ENCODE measurements at regions not wholly inside any gene's neighbourhood (a gene's known extent, or its start where the extent isn't known, plus 50 kb on each side); places are given as distances from the start of the nearest gene placed in this dataset.

DNA sequence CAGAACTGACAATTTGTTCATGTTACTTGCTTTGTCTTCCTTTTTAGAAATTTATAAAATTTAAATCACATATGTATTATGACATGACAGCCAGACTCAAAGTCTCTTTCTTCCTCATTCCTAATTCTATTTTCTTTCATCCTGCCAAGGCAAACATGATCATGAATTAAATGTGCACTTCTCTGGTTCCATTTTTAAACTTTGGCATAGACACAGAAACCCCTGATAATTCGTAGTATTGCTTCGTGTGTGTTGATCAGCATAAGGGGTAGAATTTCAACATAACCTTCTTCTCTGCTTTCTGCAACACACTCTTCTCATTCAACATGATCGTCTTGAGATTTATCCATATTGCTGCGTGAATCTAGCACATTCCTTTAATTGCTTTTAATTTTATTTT lies 156.5 kb downstream of the AIPL1 start (continued):
- TF ChIP-seq, protein P1, sequence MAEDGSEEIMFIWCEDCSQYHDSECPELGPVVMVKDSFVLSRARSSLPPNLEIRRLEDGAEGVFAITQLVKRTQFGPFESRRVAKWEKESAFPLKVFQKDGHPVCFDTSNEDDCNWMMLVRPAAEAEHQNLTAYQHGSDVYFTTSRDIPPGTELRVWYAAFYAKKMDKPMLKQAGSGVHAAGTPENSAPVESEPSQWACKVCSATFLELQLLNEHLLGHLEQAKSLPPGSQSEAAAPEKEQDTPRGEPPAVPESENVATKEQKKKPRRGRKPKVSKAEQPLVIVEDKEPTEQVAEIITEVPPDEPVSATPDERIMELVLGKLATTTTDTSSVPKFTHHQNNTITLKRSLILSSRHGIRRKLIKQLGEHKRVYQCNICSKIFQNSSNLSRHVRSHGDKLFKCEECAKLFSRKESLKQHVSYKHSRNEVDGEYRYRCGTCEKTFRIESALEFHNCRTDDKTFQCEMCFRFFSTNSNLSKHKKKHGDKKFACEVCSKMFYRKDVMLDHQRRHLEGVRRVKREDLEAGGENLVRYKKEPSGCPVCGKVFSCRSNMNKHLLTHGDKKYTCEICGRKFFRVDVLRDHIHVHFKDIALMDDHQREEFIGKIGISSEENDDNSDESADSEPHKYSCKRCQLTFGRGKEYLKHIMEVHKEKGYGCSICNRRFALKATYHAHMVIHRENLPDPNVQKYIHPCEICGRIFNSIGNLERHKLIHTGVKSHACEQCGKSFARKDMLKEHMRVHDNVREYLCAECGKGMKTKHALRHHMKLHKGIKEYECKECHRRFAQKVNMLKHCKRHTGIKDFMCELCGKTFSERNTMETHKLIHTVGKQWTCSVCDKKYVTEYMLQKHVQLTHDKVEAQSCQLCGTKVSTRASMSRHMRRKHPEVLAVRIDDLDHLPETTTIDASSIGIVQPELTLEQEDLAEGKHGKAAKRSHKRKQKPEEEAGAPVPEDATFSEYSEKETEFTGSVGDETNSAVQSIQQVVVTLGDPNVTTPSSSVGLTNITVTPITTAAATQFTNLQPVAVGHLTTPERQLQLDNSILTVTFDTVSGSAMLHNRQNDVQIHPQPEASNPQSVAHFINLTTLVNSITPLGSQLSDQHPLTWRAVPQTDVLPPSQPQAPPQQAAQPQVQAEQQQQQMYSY (CRISPR knock-in tag; IDR thresholded peaks at IDR 0.05) = no peak
- TF ChIP-seq, protein P2, sequence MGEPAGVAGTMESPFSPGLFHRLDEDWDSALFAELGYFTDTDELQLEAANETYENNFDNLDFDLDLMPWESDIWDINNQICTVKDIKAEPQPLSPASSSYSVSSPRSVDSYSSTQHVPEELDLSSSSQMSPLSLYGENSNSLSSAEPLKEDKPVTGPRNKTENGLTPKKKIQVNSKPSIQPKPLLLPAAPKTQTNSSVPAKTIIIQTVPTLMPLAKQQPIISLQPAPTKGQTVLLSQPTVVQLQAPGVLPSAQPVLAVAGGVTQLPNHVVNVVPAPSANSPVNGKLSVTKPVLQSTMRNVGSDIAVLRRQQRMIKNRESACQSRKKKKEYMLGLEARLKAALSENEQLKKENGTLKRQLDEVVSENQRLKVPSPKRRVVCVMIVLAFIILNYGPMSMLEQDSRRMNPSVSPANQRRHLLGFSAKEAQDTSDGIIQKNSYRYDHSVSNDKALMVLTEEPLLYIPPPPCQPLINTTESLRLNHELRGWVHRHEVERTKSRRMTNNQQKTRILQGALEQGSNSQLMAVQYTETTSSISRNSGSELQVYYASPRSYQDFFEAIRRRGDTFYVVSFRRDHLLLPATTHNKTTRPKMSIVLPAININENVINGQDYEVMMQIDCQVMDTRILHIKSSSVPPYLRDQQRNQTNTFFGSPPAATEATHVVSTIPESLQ (CRISPR knock-in tag; IDR thresholded peaks at IDR 0.05) = no peak

DNA sequence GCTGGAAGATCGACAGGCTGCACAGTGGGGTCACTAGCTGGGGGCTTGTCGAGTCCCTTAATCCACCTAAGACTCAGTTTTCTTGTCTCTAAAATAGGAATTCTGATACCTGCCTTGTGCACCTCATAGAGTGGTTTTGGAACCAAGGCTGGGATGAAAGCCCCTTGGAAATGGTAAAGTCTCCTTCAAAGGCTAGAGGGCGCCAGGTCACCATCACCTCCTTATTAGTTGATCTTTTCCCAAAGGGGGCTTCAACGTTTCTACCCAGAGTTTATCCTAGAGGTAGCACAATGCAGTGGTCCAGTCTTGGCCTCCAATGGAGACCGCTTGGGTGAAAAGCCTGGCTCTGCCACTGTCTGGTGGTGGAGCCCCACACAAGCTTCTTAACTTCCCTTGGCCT lies 158.2 kb downstream of the AIPL1 start:
- H3K4me1 Mint-ChIP-seq = peaks cover 10% of the 10 kb centered on the region
- peaks cover 12% of the 10 kb centered on the region for H3K9me3 Mint-ChIP-seq
- no peak for DNase-seq (ENCODE audit: low spot score)
- H3K36me3 Mint-ChIP-seq = no peaks in the 10 kb centered on the region
- H3K27ac Mint-ChIP-seq = no peak overlapping the region
- no peak overlapping the region for H3K4me3 Mint-ChIP-seq
- no peaks in the 10 kb centered on the region for H3K27me3 Mint-ChIP-seq (ENCODE audit: low read depth)
- peak; percentile 24; the same call in 1 of the 2 replicates for ATAC-seq
- CTCF ChIA-PET = interaction anchor here (1.1 to 1.6 kb wide), 4 partner anchors 10 to 136 kb away, joined by 3 to 4 read pairs (median 4); no protein-coding TSS in a partner anchor
- POLR2A ChIA-PET = no interaction called here
- no peak for TF ChIP-seq IRF2 (CRISPR knock-in tag; IDR thresholded peaks at IDR 0.05; ENCODE audit: borderline replicate concordance, low read depth)
- TF ChIP-seq, protein P3, sequence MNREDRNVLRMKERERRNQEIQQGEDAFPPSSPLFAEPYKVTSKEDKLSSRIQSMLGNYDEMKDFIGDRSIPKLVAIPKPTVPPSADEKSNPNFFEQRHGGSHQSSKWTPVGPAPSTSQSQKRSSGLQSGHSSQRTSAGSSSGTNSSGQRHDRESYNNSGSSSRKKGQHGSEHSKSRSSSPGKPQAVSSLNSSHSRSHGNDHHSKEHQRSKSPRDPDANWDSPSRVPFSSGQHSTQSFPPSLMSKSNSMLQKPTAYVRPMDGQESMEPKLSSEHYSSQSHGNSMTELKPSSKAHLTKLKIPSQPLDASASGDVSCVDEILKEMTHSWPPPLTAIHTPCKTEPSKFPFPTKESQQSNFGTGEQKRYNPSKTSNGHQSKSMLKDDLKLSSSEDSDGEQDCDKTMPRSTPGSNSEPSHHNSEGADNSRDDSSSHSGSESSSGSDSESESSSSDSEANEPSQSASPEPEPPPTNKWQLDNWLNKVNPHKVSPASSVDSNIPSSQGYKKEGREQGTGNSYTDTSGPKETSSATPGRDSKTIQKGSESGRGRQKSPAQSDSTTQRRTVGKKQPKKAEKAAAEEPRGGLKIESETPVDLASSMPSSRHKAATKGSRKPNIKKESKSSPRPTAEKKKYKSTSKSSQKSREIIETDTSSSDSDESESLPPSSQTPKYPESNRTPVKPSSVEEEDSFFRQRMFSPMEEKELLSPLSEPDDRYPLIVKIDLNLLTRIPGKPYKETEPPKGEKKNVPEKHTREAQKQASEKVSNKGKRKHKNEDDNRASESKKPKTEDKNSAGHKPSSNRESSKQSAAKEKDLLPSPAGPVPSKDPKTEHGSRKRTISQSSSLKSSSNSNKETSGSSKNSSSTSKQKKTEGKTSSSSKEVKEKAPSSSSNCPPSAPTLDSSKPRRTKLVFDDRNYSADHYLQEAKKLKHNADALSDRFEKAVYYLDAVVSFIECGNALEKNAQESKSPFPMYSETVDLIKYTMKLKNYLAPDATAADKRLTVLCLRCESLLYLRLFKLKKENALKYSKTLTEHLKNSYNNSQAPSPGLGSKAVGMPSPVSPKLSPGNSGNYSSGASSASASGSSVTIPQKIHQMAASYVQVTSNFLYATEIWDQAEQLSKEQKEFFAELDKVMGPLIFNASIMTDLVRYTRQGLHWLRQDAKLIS (CRISPR knock-in tag; IDR thresholded peaks at IDR 0.05; ENCODE audit: borderline replicate concordance) = no peak
- TF ChIP-seq ZNF671 (CRISPR knock-in tag; IDR thresholded peaks at IDR 0.05) = no peak
- TF ChIP-seq ZNF121 (CRISPR knock-in tag; IDR thresholded peaks at IDR 0.05) = no peak
- TF ChIP-seq ZNF416 (CRISPR knock-in tag; IDR thresholded peaks at IDR 0.05) = no peak
- no peak for TF ChIP-seq GTF2I (CRISPR knock-in tag; conservative IDR thresholded peaks at IDR 0.05)
- TF ChIP-seq NFE2L1 (CRISPR knock-in tag; IDR thresholded peaks at IDR 0.05) = no peak
- TF ChIP-seq MXD4 (CRISPR knock-in tag; IDR thresholded peaks at IDR 0.05; ENCODE audit: borderline replicate concordance) = no peak
- no peak for TF ChIP-seq RELA (CRISPR knock-in tag; IDR thresholded peaks at IDR 0.05; ENCODE audit: borderline replicate concordance)
- no peak for TF ChIP-seq FOXP1 (CRISPR knock-in tag; IDR thresholded peaks at IDR 0.05; ENCODE audit: borderline replicate concordance)
- TF ChIP-seq TP53 (CRISPR knock-in tag; IDR thresholded peaks at IDR 0.05) = no peak
- TF ChIP-seq, protein P4, sequence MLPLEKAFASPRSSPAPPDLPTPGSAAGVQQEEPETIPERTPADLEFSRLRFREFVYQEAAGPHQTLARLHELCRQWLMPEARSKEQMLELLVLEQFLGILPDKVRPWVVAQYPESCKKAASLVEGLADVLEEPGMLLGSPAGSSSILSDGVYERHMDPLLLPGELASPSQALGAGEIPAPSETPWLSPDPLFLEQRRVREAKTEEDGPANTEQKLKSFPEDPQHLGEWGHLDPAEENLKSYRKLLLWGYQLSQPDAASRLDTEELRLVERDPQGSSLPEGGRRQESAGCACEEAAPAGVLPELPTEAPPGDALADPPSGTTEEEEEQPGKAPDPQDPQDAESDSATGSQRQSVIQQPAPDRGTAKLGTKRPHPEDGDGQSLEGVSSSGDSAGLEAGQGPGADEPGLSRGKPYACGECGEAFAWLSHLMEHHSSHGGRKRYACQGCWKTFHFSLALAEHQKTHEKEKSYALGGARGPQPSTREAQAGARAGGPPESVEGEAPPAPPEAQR (CRISPR knock-in tag; IDR thresholded peaks at IDR 0.05) = no peak
- TF ChIP-seq, protein P5, sequence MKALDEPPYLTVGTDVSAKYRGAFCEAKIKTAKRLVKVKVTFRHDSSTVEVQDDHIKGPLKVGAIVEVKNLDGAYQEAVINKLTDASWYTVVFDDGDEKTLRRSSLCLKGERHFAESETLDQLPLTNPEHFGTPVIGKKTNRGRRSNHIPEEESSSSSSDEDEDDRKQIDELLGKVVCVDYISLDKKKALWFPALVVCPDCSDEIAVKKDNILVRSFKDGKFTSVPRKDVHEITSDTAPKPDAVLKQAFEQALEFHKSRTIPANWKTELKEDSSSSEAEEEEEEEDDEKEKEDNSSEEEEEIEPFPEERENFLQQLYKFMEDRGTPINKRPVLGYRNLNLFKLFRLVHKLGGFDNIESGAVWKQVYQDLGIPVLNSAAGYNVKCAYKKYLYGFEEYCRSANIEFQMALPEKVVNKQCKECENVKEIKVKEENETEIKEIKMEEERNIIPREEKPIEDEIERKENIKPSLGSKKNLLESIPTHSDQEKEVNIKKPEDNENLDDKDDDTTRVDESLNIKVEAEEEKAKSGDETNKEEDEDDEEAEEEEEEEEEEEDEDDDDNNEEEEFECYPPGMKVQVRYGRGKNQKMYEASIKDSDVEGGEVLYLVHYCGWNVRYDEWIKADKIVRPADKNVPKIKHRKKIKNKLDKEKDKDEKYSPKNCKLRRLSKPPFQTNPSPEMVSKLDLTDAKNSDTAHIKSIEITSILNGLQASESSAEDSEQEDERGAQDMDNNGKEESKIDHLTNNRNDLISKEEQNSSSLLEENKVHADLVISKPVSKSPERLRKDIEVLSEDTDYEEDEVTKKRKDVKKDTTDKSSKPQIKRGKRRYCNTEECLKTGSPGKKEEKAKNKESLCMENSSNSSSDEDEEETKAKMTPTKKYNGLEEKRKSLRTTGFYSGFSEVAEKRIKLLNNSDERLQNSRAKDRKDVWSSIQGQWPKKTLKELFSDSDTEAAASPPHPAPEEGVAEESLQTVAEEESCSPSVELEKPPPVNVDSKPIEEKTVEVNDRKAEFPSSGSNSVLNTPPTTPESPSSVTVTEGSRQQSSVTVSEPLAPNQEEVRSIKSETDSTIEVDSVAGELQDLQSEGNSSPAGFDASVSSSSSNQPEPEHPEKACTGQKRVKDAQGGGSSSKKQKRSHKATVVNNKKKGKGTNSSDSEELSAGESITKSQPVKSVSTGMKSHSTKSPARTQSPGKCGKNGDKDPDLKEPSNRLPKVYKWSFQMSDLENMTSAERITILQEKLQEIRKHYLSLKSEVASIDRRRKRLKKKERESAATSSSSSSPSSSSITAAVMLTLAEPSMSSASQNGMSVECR (CRISPR knock-in tag; IDR thresholded peaks at IDR 0.05; ENCODE audit: borderline replicate concordance) = no peak
- no peak for TF ChIP-seq NR2C2 (CRISPR knock-in tag; IDR thresholded peaks at IDR 0.05)
- TF ChIP-seq FOXJ3 (CRISPR knock-in tag; IDR thresholded peaks at IDR 0.05; ENCODE audit: borderline replicate concordance) = no peak
- TF ChIP-seq, protein P6, sequence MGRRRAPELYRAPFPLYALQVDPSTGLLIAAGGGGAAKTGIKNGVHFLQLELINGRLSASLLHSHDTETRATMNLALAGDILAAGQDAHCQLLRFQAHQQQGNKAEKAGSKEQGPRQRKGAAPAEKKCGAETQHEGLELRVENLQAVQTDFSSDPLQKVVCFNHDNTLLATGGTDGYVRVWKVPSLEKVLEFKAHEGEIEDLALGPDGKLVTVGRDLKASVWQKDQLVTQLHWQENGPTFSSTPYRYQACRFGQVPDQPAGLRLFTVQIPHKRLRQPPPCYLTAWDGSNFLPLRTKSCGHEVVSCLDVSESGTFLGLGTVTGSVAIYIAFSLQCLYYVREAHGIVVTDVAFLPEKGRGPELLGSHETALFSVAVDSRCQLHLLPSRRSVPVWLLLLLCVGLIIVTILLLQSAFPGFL (CRISPR knock-in tag; IDR thresholded peaks at IDR 0.05; ENCODE audit: borderline replicate concordance) = no peak
- TF ChIP-seq PRRX2 (CRISPR knock-in tag; IDR thresholded peaks at IDR 0.05) = no peak
